Osteocyte (in vitro differentiated cells): ENCODE measurements at regions not wholly inside any gene's neighbourhood (a gene's known extent, or its start where the extent isn't known, plus 50 kb on each side); places are given as distances from the start of the nearest gene placed in this dataset.

Experiments
- DNase-seq: peaks from one replicate; pipeline ENCODE4 v3.0.0; 2021; ENCODE audit warnings: mixed read lengths; ENCODE audit not compliant: unreplicated experiment; ENCODE audit errors: extremely low spot score
- H3K27ac Mint-ChIP-seq: one replicate; pipeline ENCODE4 v1.8.0; 2021; ENCODE audit warnings: mild to moderate bottlenecking, mixed read lengths; ENCODE audit not compliant: unreplicated experiment
- H3K27me3 Mint-ChIP-seq: one replicate; pipeline ENCODE4 v1.8.0; 2021; ENCODE audit warnings: mixed read lengths; ENCODE audit not compliant: unreplicated experiment
- H3K36me3 Mint-ChIP-seq: one replicate; pipeline ENCODE4 v1.8.0; 2021; ENCODE audit warnings: mixed read lengths; ENCODE audit not compliant: unreplicated experiment
- H3K4me1 Mint-ChIP-seq: one replicate; pipeline ENCODE4 v1.8.0; 2021; ENCODE audit warnings: mixed read lengths; ENCODE audit not compliant: unreplicated experiment
- H3K4me3 Mint-ChIP-seq: one replicate; pipeline ENCODE4 v1.8.0; 2021; ENCODE audit warnings: mild to moderate bottlenecking, moderate library complexity, mixed read lengths; ENCODE audit not compliant: unreplicated experiment
- H3K9me3 Mint-ChIP-seq: one replicate; pipeline ENCODE4 v1.8.0; 2021; ENCODE audit warnings: mixed read lengths; ENCODE audit not compliant: unreplicated experiment
- CTCF ChIP-seq: fragments of 200-600 bp; sonication (generic); IDR thresholded peaks from 2 replicates; pipeline ENCODE4 v1.5.0; 2021; ENCODE audit warnings: antibody characterized with exemption, mild to moderate bottlenecking, moderate library complexity

GRCh38 chr10:111789821-111790220 is 393.7 kb downstream of the GPAM start:
- no peak for TF ChIP-seq CTCF
- no peaks in the 10 kb centered on the region for H3K4me1 Mint-ChIP-seq
- no peak overlapping the region for H3K4me3 Mint-ChIP-seq
- H3K27ac Mint-ChIP-seq = no peak overlapping the region
- no peaks in the 10 kb centered on the region for H3K36me3 Mint-ChIP-seq
- H3K27me3 Mint-ChIP-seq = no peaks in the 10 kb centered on the region
- DNase-seq = no peak
- H3K9me3 Mint-ChIP-seq = peaks cover 53% of the 10 kb centered on the region

GRCh38 chr10:111801841-111802240 is 381.7 kb downstream of the GPAM start:
- H3K4me1 Mint-ChIP-seq = no peaks in the 10 kb centered on the region
- TF ChIP-seq CTCF = no peak
- no peaks in the 10 kb centered on the region for H3K36me3 Mint-ChIP-seq
- no peak overlapping the region for H3K4me3 Mint-ChIP-seq
- H3K27me3 Mint-ChIP-seq = no peaks in the 10 kb centered on the region
- peaks cover 10% of the 10 kb centered on the region for H3K9me3 Mint-ChIP-seq
- no peak overlapping the region for H3K27ac Mint-ChIP-seq
- DNase-seq = no peak

- no peaks in the 10 kb centered on the region for H3K36me3 Mint-ChIP-seq
- peaks cover 22% of the 10 kb centered on the region for H3K9me3 Mint-ChIP-seq
Measured at GRCh38 chr10:111804781-111805180, 378.8 kb downstream of the GPAM start.

GRCh38 chr10:111811517-111811916 is 372.0 kb downstream of the GPAM start:
- no peak for DNase-seq
- Mint-ChIP-seq H3K9me3 (peaks cover 34% of the 10 kb centered on the region), H3K36me3 (no peaks in the 10 kb centered on the region), H3K27me3 (no peaks in the 10 kb centered on the region), H3K27ac (no peak overlapping the region), H3K4me3 (no peak overlapping the region), H3K4me1 (no peaks in the 10 kb centered on the region)
- TF ChIP-seq CTCF = no peak

More at GRCh38 chr10:111804781-111805180, 378.8 kb downstream of the GPAM start:
- Mint-ChIP-seq H3K27me3 (no peaks in the 10 kb centered on the region), H3K27ac (no peak overlapping the region), H3K4me1 (no peaks in the 10 kb centered on the region), H3K4me3 (no peak overlapping the region)
- no peak for TF ChIP-seq CTCF
- no peak for DNase-seq

GRCh38 chr10:111820471-111820870 is 363.1 kb downstream of the GPAM start:
- Mint-ChIP-seq H3K4me3 (no peak overlapping the region), H3K9me3 (peaks cover 5% of the 10 kb centered on the region), H3K36me3 (no peaks in the 10 kb centered on the region), H3K27ac (no peak overlapping the region), H3K4me1 (no peaks in the 10 kb centered on the region), H3K27me3 (no peaks in the 10 kb centered on the region)
- no peak for TF ChIP-seq CTCF
- DNase-seq = no peak
